Activated CD4-positive, alpha-beta T cell treated with anti-CD3 and anti-CD28 coated beads, Interleukin-2, Interleukin-6, amounts not matched to agents 100 ng/mL and 50 ng/mL, durations not matched to agents 16 hours and 8 hours (primary cell): ENCODE measurements at regions not wholly inside any gene's neighbourhood (a gene's known extent, or its start where the extent isn't known, plus 50 kb on each side); places are given as distances from the start of the nearest gene placed in this dataset.

Source experiments
- DNase-seq: peaks from one replicate; pipeline ENCODE4 v3.0.0-alpha.2; 2020

GRCh38 chr12:114253976-114254778 is 151.8 kb downstream of the TBX5 start:
- DNase-seq = no peak

- DNase-seq = no peak
Observed at GRCh38 chr12:114248527-114248926, 157.4 kb downstream of the TBX5 start.

- no peak for DNase-seq
Observed at GRCh38 chr12:114245555-114245954, 160.4 kb downstream of the TBX5 start.

- DNase-seq = no peak
Observed at GRCh38 chr12:114241973-114242434, 163.9 kb downstream of the TBX5 start.

GRCh38 chr12:114240288-114240687 is 165.7 kb downstream of the TBX5 start:
- DNase-seq = no peak

DNA sequence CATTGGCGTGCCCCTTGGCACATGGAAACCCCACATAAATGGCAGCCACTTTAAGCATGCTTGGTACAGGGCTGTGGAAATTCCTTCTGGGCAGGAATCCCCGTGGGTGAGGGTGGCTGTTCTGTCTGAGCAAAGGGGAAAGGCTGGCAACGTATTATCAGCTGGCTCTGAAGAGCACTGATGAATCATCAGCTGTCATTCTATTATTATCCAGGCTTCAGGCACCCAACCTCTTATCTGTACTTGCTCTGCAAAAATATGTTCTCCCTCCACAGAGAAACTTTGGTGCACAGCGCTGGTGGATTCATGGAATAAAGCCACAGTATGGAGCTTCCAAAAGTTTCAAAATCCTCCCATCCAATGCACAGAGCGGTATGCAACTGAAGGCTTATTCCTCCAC is 167.1 kb downstream of the TBX5 start:
- no peak for DNase-seq

DNA sequence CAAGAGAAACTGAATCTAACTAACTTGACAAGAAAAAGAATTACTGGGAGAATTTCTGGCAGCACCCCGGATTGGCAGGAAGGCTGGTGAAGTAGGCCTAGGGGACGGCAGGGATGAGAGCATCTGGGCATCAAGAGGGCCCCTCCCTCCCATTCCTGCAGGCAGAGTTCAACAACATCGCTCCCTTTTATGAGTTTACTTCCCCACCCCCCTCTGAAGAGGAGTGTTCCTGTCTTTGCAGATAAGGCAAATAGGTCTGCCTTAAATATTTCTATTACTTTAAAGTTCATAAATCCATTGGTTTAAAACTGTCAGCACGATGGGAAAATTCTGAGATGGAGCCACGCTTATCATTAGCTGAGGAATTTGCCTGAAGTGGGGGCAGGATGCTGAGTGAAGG is 168.7 kb downstream of the TBX5 start:
- DNase-seq = no peak

DNA sequence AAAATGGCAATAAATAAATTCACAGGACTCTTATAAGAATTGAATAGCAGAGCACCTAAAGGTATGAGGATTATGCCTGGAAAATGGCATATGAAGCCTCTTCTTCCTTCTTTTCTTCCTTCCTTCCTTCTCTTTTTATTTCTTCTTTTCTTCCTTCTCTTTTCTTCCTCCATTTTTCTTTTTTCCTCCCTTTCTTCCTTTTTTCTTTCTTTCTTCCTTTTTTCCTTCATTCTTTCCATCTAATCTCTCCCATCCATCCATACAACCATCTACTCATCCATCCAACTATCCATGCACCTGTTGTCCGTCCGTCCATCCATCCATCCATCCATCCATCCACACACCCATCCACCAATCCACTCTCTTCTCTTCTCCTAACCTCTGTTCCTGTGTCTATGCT is 173.8 kb downstream of the TBX5 start:
- no peak for DNase-seq

- no peak for DNase-seq
Observed at GRCh38 chr12:114229150-114229549, 176.8 kb downstream of the TBX5 start.

GRCh38 chr12:114226241-114226928 is 179.6 kb downstream of the TBX5 start:
- DNase-seq = no peak

- DNase-seq = no peak
Observed at GRCh38 chr12:114221957-114222630, 183.8 kb downstream of the TBX5 start.

DNA sequence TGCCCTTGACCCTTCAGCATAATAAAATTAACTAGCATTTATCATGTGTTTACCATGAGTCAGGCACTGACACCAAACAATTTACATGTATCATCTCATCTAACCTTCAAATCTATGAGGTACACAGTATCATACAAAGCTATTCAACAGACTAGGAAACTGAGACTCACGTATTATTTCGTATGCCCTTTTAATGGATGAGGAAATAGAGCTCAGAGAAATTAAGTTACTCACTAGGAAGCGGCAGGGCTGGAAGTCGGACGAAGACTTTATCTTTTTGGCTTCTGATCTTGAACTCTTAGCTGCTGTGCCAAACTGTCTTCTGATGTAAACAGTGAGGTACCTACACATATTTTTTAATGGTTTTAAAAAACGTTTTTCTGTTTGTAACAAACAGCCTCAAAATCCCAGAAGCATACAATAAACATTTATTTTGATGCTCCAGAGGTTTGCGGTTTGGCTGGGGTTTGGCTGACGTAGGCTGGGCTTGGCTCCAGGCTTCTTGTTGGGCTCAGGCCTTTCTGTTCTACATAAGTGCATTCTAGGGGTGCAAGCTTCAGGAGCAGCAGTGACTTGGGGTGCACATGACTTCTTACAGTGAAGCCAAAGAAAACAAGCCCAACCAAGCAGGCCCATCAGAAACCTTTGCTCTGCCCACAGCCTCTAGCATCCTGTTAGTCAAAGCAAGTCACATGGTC is 184.7 kb downstream of the TBX5 start:
- DNase-seq = no peak

- no peak for DNase-seq
Observed at GRCh38 chr12:114220311-114220710, 185.6 kb downstream of the TBX5 start.

GRCh38 chr12:114218136-114218535 is 187.8 kb downstream of the TBX5 start:
- no peak for DNase-seq

- no peak for DNase-seq
Observed at GRCh38 chr12:114215746-114216145, 190.2 kb downstream of the TBX5 start.

GRCh38 chr12:114213055-114213581 is 192.8 kb downstream of the TBX5 start:
- no peak for DNase-seq

DNA sequence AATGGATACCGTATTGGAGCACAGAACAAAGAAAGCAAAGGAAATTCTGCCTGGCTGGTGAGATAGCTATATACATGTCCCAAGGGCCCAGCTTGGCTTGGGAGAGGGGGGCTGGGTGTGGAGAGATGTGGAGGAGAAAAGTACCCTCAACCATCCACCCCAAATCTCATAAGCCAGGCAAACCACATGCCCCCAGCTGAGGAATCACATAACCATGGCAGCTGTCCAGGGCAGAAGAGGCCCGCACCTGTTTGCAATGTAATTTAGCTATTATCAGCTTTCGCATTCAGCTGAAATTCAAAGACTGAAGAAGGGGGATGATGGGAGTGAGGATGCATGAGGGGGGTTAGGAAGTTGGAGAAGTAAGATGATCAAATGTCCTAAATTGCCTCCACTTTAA is 196.1 kb downstream of the TBX5 start:
- DNase-seq = no peak

GRCh38 chr12:114206525-114206924 is 199.4 kb downstream of the TBX5 start:
- DNase-seq = no peak

- no peak for DNase-seq
Observed at GRCh38 chr12:114201794-114202193, 204.2 kb downstream of the TBX5 start.

- no peak for DNase-seq
Observed at GRCh38 chr12:114194956-114195355, 211.0 kb downstream of the TBX5 start.

DNA sequence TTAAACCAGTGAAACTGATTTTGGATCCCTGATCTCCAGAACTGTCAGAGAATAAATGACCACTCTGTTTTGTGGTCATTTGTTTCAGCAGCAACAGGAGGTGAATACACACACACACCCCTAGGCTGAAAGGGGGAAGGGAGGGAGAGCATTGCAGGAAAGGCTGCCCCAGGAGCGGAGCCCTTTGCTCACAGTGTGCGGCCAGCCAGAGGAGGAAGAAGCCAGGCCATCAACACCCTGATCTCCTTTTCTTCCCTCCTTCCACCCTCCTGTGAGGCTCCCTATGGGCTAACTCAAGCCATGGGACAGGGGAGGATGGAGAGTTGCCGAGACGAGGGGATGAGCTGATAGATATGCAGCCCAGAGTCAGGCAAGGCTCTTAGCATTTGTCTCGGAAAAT is 211.9 kb downstream of the TBX5 start:
- no peak for DNase-seq

GRCh38 chr12:114193474-114193873 is 212.5 kb downstream of the TBX5 start:
- no peak for DNase-seq

- DNase-seq = no peak
Observed at GRCh38 chr12:114192549-114192948, 213.4 kb downstream of the TBX5 start.
